ENCODE measurements at regions not wholly inside any gene's neighbourhood (a gene's known extent, or its start where the extent isn't known, plus 50 kb on each side); places are given as distances from the start of the nearest gene placed in this dataset.

DNA sequence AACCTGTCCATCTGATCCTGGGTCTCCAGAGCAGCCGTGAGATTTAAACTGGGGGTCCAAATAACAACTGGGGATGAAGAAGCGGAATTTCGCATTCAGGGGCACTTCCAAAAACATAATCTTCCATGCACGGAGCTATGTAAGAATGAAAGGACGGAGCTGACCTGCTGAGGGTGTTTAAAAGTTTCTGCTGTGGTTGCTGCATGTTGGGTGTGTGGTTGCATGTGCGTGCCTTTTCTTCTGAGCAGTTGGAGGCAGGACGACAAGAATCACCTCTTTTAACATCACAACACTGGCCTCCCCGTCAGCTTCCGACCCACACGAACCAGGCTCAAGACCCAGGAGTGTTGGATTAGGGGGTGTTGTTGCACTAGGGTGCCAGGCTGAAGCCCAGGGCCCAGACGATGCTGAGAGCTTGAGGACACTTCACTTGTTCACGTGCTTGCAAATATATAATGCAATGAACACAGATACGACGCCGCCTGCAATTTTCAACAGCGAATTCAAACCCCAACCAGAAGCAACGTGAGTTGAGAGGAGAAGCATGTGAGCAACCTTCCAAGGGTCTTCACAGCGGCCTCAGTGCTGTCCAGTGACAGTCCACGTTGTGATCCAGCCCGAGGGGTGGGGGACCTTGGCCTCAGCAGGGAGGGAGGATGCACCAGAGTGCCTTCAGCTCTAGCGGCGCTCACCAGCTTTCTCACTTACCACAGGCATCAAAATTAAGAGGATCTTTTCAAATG lies 76.0 kb upstream of the SALL3 start:
- Histone ChIP-seq H3K36me3 (ENCODE audit: control insufficient read depth in 3 of 3, insufficient read depth in 3 of 3, low read length in 3 of 3) (no peaks in the 10 kb centered on the region), H3K9ac (ENCODE audit: low read depth in 1 of 3, low read length in 3 of 3) (no peak overlapping the region), H3K9me3 (ENCODE audit: control insufficient read depth in 3 of 3, low read length in 3 of 3) (peaks cover 0 to 2% (median under 1%) of the 10 kb centered on the region in 3 donors), H3K27ac (ENCODE audit: low read depth, low read length) (no peak overlapping the region), H3K4me1 (ENCODE audit: control insufficient read depth in 3 of 3, insufficient read depth in 3 of 3, low read length in 3 of 3) (no peaks in the 10 kb centered on the region), H3K27me3 (ENCODE audit: control insufficient read depth in 3 of 3, insufficient read depth in 3 of 3, low read length in 3 of 3) (peaks cover 0 to 23% (median 8%) of the 10 kb centered on the region in 3 donors), H3K4me3 (ENCODE audit: low read length in 3 of 3) (no peak overlapping the region)

DNA sequence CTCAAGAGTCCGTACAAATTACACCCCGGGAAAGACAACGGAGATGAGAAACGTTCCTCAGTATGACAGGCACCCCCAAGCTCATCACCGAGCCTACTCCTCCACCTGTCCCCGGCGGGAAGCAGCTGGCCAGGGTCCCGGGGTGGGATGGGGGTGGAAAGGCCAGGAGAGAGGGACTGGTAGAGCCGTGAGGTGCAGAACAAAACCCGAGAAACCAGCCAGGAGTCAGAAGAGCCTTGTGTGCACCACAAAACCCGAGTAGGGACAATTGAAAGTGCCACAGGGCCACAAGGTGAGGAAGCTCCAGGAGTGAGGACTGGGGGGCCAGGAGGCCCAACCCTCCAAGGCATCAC lies 75.5 kb upstream of the SALL3 start:
- Histone ChIP-seq H3K4me3 (ENCODE audit: low read length in 3 of 3) (no peak overlapping the region), H3K27me3 (ENCODE audit: control insufficient read depth in 3 of 3, insufficient read depth in 3 of 3, low read length in 3 of 3) (peaks cover 0 to 23% (median 8%) of the 10 kb centered on the region in 3 donors), H3K27ac (ENCODE audit: low read depth, low read length) (no peak overlapping the region), H3K9me3 (ENCODE audit: control insufficient read depth in 3 of 3, low read length in 3 of 3) (peaks cover 0 to 2% (median 0%) of the 10 kb centered on the region in 3 donors), H3K4me1 (ENCODE audit: control insufficient read depth in 3 of 3, insufficient read depth in 3 of 3, low read length in 3 of 3) (no peaks in the 10 kb centered on the region), H3K9ac (ENCODE audit: low read depth in 1 of 3, low read length in 3 of 3) (no peak overlapping the region), H3K36me3 (ENCODE audit: control insufficient read depth in 3 of 3, insufficient read depth in 3 of 3, low read length in 3 of 3) (no peaks in the 10 kb centered on the region)

DNA sequence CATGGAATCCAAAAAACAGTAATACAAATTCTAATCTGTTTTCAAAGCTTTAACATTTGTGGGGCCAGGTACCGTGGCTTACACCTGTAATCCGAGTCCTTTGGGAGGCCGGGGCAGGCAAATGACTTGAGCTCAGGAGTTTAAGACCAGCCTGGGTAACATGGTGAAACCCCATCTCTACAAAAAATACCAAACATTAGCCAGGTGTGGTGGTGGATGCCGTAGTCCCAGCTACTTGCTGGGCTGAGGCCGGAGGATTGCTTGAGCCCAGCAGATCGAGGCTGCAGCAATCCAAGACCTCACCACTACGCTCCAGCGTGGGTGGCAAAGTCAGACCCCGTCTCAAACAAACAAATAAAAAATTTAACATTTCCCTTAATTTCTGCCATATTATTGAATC lies 74.3 kb upstream of the SALL3 start:
- H3K4me1 ChIP-seq (ENCODE audit: control insufficient read depth in 3 of 3, insufficient read depth in 3 of 3, low read length in 3 of 3): no peaks in the 10 kb centered on the region
- H3K36me3 ChIP-seq (ENCODE audit: control insufficient read depth in 3 of 3, insufficient read depth in 3 of 3, low read length in 3 of 3): no peaks in the 10 kb centered on the region
- H3K4me3 ChIP-seq (ENCODE audit: low read length in 3 of 3): no peak overlapping the region
- peaks cover 0 to 23% (median 8%) of the 10 kb centered on the region in 3 donors for H3K27me3 ChIP-seq (ENCODE audit: control insufficient read depth in 3 of 3, insufficient read depth in 3 of 3, low read length in 3 of 3)
- peaks cover 0 to 2% (median 0%) of the 10 kb centered on the region in 3 donors for H3K9me3 ChIP-seq (ENCODE audit: control insufficient read depth in 3 of 3, low read length in 3 of 3)
- no peak overlapping the region for H3K9ac ChIP-seq (ENCODE audit: low read depth in 1 of 3, low read length in 3 of 3)
- H3K27ac ChIP-seq (ENCODE audit: low read depth, low read length): no peak overlapping the region

DNA sequence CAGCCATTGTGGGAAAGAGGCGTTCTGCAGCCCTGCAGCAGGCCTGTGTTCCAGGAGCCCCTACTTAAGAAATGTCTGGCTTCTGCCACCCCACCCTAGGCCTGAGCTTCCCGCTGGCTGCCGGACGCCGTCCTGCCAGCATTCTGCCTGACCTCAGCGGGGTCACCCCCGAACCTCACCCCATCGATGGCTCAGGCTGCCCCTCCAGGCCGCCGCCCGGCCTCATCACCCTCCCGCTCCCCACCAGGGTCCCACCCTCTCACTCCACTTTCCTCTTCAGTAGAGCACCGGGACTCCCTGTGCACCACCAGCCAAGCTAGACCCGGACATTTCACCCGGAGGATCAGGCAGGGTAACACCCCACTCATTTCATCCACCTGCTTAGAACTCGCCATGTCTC lies 73.6 kb upstream of the SALL3 start:
- Histone ChIP-seq H3K27me3 (ENCODE audit: control insufficient read depth in 3 of 3, insufficient read depth in 3 of 3, low read length in 3 of 3) (peaks cover 0 to 23% (median 8%) of the 10 kb centered on the region in 3 donors), H3K4me1 (ENCODE audit: control insufficient read depth in 3 of 3, insufficient read depth in 3 of 3, low read length in 3 of 3) (no peaks in the 10 kb centered on the region), H3K36me3 (ENCODE audit: control insufficient read depth in 3 of 3, insufficient read depth in 3 of 3, low read length in 3 of 3) (no peaks in the 10 kb centered on the region), H3K27ac (ENCODE audit: low read depth, low read length) (no peak overlapping the region), H3K9me3 (ENCODE audit: control insufficient read depth in 3 of 3, low read length in 3 of 3) (peaks cover 0 to 2% (median 0%) of the 10 kb centered on the region in 3 donors), H3K4me3 (ENCODE audit: low read length in 3 of 3) (no peak overlapping the region), H3K9ac (ENCODE audit: low read depth in 1 of 3, low read length in 3 of 3) (no peak overlapping the region)

DNA sequence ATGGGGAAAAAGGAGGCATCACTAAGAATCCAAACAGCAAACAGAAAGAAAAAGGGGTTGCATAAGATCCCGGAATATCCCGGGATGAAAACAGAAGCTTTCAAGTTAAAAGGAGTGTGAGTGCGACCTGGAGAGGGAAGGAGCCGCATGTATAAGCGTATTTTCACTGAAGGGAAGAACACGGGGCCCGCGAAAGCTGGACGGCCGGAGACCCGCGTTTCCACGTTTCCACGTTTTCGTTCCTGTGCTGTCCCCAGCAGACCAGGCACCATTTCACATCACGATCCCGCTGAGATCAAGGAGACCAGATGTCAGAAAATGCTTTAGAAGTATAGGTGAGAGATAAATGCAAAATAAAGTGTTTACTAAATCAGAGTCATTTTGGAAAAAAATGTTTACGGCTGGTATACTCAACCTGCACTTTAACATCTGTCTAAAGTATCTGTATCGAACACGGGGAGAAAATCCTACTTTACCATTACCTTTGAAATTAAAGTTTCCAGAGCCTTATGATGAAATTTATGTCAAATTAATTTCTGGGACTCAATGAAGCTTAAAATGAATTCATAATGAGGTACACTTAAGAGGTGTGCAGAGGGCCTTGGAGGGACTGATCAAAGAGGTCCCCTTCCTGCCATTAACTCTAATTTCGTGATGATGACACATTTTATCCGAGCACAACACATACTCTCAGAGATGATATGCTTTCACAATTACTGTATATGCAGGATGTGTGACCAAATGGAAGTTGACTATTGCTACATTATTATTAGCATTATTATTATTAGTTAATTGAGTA lies 71.0 kb upstream of the SALL3 start:
- Histone ChIP-seq H3K9ac (ENCODE audit: low read depth in 1 of 3, low read length in 3 of 3) (no peak overlapping the region), H3K27ac (ENCODE audit: low read depth, low read length) (no peak overlapping the region), H3K36me3 (ENCODE audit: control insufficient read depth in 3 of 3, insufficient read depth in 3 of 3, low read length in 3 of 3) (no peaks in the 10 kb centered on the region), H3K4me3 (ENCODE audit: low read length in 3 of 3) (no peak overlapping the region), H3K4me1 (ENCODE audit: control insufficient read depth in 3 of 3, insufficient read depth in 3 of 3, low read length in 3 of 3) (no peaks in the 10 kb centered on the region), H3K27me3 (ENCODE audit: control insufficient read depth in 3 of 3, insufficient read depth in 3 of 3, low read length in 3 of 3) (peaks cover 0 to 10% (median 3%) of the 10 kb centered on the region in 3 donors), H3K9me3 (ENCODE audit: control insufficient read depth in 3 of 3, low read length in 3 of 3) (no peaks in the 10 kb centered on the region)

DNA sequence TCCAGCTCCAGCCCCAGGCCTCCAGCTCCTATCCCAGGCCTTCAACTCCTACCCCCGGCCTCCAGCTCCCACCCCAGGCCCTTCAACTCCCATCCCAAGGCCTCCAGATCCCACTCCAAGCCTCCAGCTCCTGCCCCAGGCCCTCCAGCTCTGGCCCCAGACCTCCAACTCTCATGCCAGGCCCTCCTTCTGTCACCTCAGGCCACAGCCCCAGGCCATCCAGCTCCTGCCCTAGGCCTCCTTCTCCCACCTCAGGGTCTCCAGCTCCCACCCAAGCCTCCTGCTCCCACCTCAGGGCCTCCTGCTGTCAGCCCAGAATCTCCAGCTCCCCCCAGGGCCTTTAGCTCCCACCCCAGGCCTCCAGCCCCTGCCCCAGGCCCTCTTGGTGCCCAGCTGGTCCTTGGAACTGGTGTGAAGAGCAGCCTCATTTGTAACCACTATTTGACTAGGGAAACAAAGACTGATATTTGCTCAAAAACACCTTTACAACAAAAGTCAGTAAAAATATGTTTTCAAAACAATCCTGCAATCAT lies 67.8 kb upstream of the SALL3 start:
- Histone ChIP-seq H3K27me3 (ENCODE audit: control insufficient read depth in 3 of 3, insufficient read depth in 3 of 3, low read length in 3 of 3) (peaks cover 3 to 8% (median 5%) of the 10 kb centered on the region in 3 donors), H3K36me3 (ENCODE audit: control insufficient read depth in 3 of 3, insufficient read depth in 3 of 3, low read length in 3 of 3) (no peaks in the 10 kb centered on the region), H3K9me3 (ENCODE audit: control insufficient read depth in 3 of 3, low read length in 3 of 3) (no peaks in the 10 kb centered on the region), H3K4me1 (ENCODE audit: control insufficient read depth in 3 of 3, insufficient read depth in 3 of 3, low read length in 3 of 3) (no peaks in the 10 kb centered on the region), H3K4me3 (ENCODE audit: low read length in 3 of 3) (no peak overlapping the region), H3K27ac (ENCODE audit: low read depth, low read length) (no peak overlapping the region), H3K9ac (ENCODE audit: low read depth in 1 of 3, low read length in 3 of 3) (no peak overlapping the region)

DNA sequence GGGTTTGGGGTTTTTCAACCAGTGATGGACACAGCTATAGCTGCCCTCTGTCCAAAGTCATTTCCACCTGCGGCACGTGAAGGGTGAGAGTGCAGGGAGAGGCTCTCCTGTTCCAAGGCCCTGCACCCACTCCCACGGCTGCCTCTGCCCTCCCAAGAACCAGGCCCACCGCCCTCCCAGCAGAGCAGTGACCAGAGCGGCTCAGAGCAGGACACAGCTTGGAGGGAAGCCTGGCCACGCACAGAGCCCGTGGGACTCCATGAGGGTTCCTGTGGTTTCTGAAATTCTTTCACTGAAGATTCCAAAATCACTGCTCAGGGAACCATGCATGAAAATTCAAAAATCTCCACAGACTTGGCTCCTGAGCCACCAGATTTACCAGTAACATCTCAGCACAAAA lies 67.3 kb upstream of the SALL3 start:
- no peak overlapping the region for H3K27ac ChIP-seq (ENCODE audit: low read depth, low read length)
- H3K4me3 ChIP-seq (ENCODE audit: low read length in 3 of 3): no peak overlapping the region
- no peaks in the 10 kb centered on the region for H3K4me1 ChIP-seq (ENCODE audit: control insufficient read depth in 3 of 3, insufficient read depth in 3 of 3, low read length in 3 of 3)
- H3K36me3 ChIP-seq (ENCODE audit: control insufficient read depth in 3 of 3, insufficient read depth in 3 of 3, low read length in 3 of 3): no peaks in the 10 kb centered on the region
- no peaks in the 10 kb centered on the region for H3K9me3 ChIP-seq (ENCODE audit: control insufficient read depth in 3 of 3, low read length in 3 of 3)
- peaks cover 3 to 8% (median 5%) of the 10 kb centered on the region in 3 donors for H3K27me3 ChIP-seq (ENCODE audit: control insufficient read depth in 3 of 3, insufficient read depth in 3 of 3, low read length in 3 of 3)
- H3K9ac ChIP-seq (ENCODE audit: low read depth in 1 of 3, low read length in 3 of 3): no peak overlapping the region

DNA sequence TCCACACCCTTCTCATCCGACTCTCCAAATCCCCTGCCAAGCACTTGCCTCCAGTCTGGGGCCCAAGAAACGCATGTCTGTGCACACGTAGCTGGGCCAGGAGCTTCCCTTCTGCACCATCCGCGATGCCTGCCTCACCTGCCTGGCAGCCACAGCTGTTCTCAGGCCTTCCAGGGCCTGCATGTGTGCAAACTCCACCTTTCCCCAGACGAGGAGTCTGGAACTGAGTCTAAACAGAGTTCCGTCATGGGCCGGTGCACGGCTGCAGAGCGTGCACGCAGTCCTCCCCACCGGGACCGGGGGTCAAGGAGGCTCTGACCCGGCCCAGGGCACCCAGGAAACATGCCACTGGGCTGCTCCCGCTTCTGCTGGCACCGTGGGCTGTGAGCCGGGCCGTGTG lies 66.8 kb upstream of the SALL3 start:
- Histone ChIP-seq H3K27me3 (ENCODE audit: control insufficient read depth in 3 of 3, insufficient read depth in 3 of 3, low read length in 3 of 3) (peaks cover 3 to 8% (median 5%) of the 10 kb centered on the region in 3 donors), H3K27ac (ENCODE audit: low read depth, low read length) (no peak overlapping the region), H3K9ac (ENCODE audit: low read depth in 1 of 3, low read length in 3 of 3) (no peak overlapping the region), H3K4me3 (ENCODE audit: low read length in 3 of 3) (no peak overlapping the region), H3K4me1 (ENCODE audit: control insufficient read depth in 3 of 3, insufficient read depth in 3 of 3, low read length in 3 of 3) (no peaks in the 10 kb centered on the region), H3K9me3 (ENCODE audit: control insufficient read depth in 3 of 3, low read length in 3 of 3) (no peaks in the 10 kb centered on the region), H3K36me3 (ENCODE audit: control insufficient read depth in 3 of 3, insufficient read depth in 3 of 3, low read length in 3 of 3) (no peaks in the 10 kb centered on the region)

DNA sequence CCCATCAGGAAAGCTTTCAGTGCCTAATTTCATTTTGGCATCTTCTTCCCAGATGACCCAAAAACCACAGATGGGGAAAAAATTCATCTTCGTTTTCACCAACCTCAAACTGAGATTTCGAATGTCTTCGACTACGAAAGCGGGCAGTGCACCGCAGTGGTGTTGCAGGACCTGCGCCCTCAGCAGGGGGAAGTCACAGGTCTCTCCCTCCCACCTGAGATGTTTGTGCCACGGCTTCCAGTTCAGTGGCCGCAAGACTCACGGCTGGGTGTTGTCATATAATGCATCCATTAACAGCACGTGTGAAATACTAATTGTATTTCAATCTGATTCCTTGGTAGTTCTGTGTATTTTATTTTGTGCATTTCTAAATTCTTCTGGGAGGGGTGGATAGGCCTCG lies 66.2 kb upstream of the SALL3 start:
- peaks cover 3 to 8% (median 5%) of the 10 kb centered on the region in 3 donors for H3K27me3 ChIP-seq (ENCODE audit: control insufficient read depth in 3 of 3, insufficient read depth in 3 of 3, low read length in 3 of 3)
- no peaks in the 10 kb centered on the region for H3K36me3 ChIP-seq (ENCODE audit: control insufficient read depth in 3 of 3, insufficient read depth in 3 of 3, low read length in 3 of 3)
- no peaks in the 10 kb centered on the region for H3K4me1 ChIP-seq (ENCODE audit: control insufficient read depth in 3 of 3, insufficient read depth in 3 of 3, low read length in 3 of 3)
- no peak overlapping the region for H3K9ac ChIP-seq (ENCODE audit: low read depth in 1 of 3, low read length in 3 of 3)
- H3K27ac ChIP-seq (ENCODE audit: low read depth, low read length): no peak overlapping the region
- H3K9me3 ChIP-seq (ENCODE audit: control insufficient read depth in 3 of 3, low read length in 3 of 3): no peaks in the 10 kb centered on the region
- no peak overlapping the region for H3K4me3 ChIP-seq (ENCODE audit: low read length in 3 of 3)

DNA sequence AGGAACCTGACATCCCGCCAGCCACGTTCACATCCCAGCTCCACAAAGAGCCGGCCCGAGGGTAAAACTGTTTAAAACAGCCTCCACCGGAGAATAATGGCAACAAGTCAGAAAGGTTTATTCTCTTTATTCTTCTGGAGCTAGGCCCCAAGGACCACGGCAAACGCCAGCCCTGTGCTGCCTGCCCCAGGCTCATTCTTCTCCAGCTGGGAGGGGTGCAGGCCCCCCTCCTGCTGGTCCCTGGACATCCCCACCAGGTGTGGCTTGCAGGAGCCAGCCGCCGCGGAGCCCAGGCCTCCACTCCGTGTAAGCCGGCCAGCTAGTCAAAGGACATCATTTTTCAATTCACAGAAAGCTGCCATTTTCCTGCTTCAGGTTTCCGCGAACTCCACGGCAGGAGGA lies 65.8 kb upstream of the SALL3 start:
- Histone ChIP-seq H3K27me3 (ENCODE audit: control insufficient read depth in 3 of 3, insufficient read depth in 3 of 3, low read length in 3 of 3) (peaks cover 3 to 8% (median 5%) of the 10 kb centered on the region in 3 donors), H3K4me3 (ENCODE audit: low read length in 3 of 3) (no peak overlapping the region), H3K4me1 (ENCODE audit: control insufficient read depth in 3 of 3, insufficient read depth in 3 of 3, low read length in 3 of 3) (no peaks in the 10 kb centered on the region), H3K27ac (ENCODE audit: low read depth, low read length) (no peak overlapping the region), H3K9me3 (ENCODE audit: control insufficient read depth in 3 of 3, low read length in 3 of 3) (no peaks in the 10 kb centered on the region), H3K36me3 (ENCODE audit: control insufficient read depth in 3 of 3, insufficient read depth in 3 of 3, low read length in 3 of 3) (no peaks in the 10 kb centered on the region), H3K9ac (ENCODE audit: low read depth in 1 of 3, low read length in 3 of 3) (no peak overlapping the region)
